B cell (primary cell): ENCODE measurements at regions not wholly inside any gene's neighbourhood (a gene's known extent, or its start where the extent isn't known, plus 50 kb on each side); places are given as distances from the start of the nearest gene placed in this dataset.

Experiments
- ATAC-seq: fragments of 200-7000 bp; cut with Tn5 transposase; one replicate; pipeline ENCODE4 v1.10.0; 2021; ENCODE audit warnings: low read depth, mild to moderate bottlenecking, moderate number of reproducible peaks, moderate library complexity
- CTCF ChIA-PET: fragments of 350-600 bp; sonication (Branson Sonifier 250); formaldehyde crosslinking; loops from one replicate; lab custom pipeline; 2021; ENCODE audit warnings: antibody characterized with exemption, inconsistent platforms; lab: Charles Lee
- POLR2A ChIA-PET: fragments of 350-600 bp; sonication (Branson Sonifier 250); formaldehyde crosslinking; loops from one replicate; lab custom pipeline; 2021; ENCODE audit warnings: antibody characterized with exemption; lab: Charles Lee
- DNase-seq: peaks from one replicate; pipeline ENCODE4 v3.0.0; 2013
- H2AFZ ChIP-seq: 2 replicates; pipeline ENCODE4 v1.6.1; 2012; ENCODE audit warnings: mild to moderate bottlenecking, low read depth, low read length; ENCODE audit not compliant: insufficient read depth, poor library complexity, severe bottlenecking
- H3K27ac ChIP-seq, 2 donors: 1 replicate in 1 of 2; 2 replicates in 1 of 2; pipeline ENCODE4 v1.5.1; 2012 to 2013; ENCODE audit warnings: low read length in 2 of 2, mild to moderate bottlenecking in 2 of 2, moderate library complexity in 1 of 2
- H3K27me3 ChIP-seq, 4 experiments: fragments of 200-600 bp in 1 of 4; sonication (generic) in 1 of 4; replicated peaks in 1 of 4; 1 replicate in 2 of 4; 2 replicates in 2 of 4; pipeline versions ENCODE4 v1.6.1 to v1.7.0; 2013 to 2016; ENCODE audit warnings: low read length in 3 of 4, mild to moderate bottlenecking in 2 of 4, mixed read lengths in 1 of 4, moderate library complexity in 1 of 4; ENCODE audit not compliant: insufficient read depth in 4 of 4, control insufficient read depth in 3 of 4; ENCODE audit errors: control extremely low read depth in 1 of 4
- H3K36me3 ChIP-seq, 2 experiments: replicated peaks in 1 of 2; 1 replicate in 1 of 2; 2 replicates in 1 of 2; pipeline versions ENCODE4 v1.6.1 to v1.7.1; 2013; ENCODE audit warnings: low read length in 1 of 2; ENCODE audit not compliant: insufficient read depth in 2 of 2, control insufficient read depth in 1 of 2; ENCODE audit errors: control extremely low read depth in 1 of 2, extremely low read depth in 1 of 2
- H3K4me1 ChIP-seq, 2 donors: fragments of 200-600 bp in 1 of 2; sonication (generic) in 1 of 2; 1 replicate in 1 of 2; 2 replicates in 1 of 2; pipeline versions ENCODE4 v1.5.1 to v1.6.1; 2013 to 2017; ENCODE audit warnings: low read length in 2 of 2; ENCODE audit not compliant: control insufficient read depth in 2 of 2, insufficient read depth in 2 of 2
- H3K4me2 ChIP-seq: replicated peaks from 2 replicates; pipeline ENCODE3; 2012; ENCODE audit warnings: mild to moderate bottlenecking, low read depth, low read length; ENCODE audit not compliant: poor library complexity, severe bottlenecking
- H3K4me3 ChIP-seq, 5 experiments: fragments of 200-600 bp in 1 of 5; sonication (generic) in 1 of 5; 1 replicate in 3 of 5; 2 replicates in 2 of 5; pipeline versions ENCODE4 v1.5.1 to v1.7.0; 2011 to 2016; ENCODE audit warnings: low read length in 4 of 5, mild to moderate bottlenecking in 4 of 5, low read depth in 2 of 5, control low read depth in 1 of 5, moderate library complexity in 1 of 5; ENCODE audit not compliant: insufficient read depth in 1 of 5; ENCODE audit errors: control extremely low read depth in 1 of 5, extremely low read depth in 1 of 5
- H3K79me2 ChIP-seq: fragments of 200-600 bp; sonication (generic); one replicate; pipeline ENCODE4 v1.6.0; 2016; ENCODE audit warnings: low read length; ENCODE audit not compliant: control insufficient read depth, insufficient read depth
- H3K9ac ChIP-seq: fragments of 200-600 bp; sonication (generic); 2 replicates; pipeline ENCODE4 v1.6.1; 2017; ENCODE audit warnings: mild to moderate bottlenecking, low read length, moderate library complexity
- H3K9me3 ChIP-seq, 3 donors: one replicate each; pipeline versions ENCODE4 v1.6.1 to v1.7.1; 2013; ENCODE audit warnings: low read length in 2 of 3; ENCODE audit not compliant: control insufficient read depth in 2 of 3, insufficient read depth in 1 of 3; ENCODE audit errors: control extremely low read depth in 1 of 3
- H4K20me1 ChIP-seq: 2 replicates; pipeline ENCODE4 v1.6.0; 2012; ENCODE audit warnings: mild to moderate bottlenecking, low read length; ENCODE audit not compliant: insufficient read depth, control insufficient read depth, poor library complexity, severe bottlenecking
- H3K27ac Mint-ChIP-seq: one replicate; pipeline ENCODE4 v1.8.0; 2021; ENCODE audit warnings: mixed read lengths
- H3K27me3 Mint-ChIP-seq: one replicate; pipeline ENCODE4 v1.8.0; 2021; ENCODE audit warnings: mixed read lengths
- H3K4me1 Mint-ChIP-seq: one replicate; pipeline ENCODE4 v1.8.0; 2021; ENCODE audit warnings: mixed read lengths
- H3K4me3 Mint-ChIP-seq: one replicate; pipeline ENCODE4 v1.8.0; 2021; ENCODE audit warnings: mixed read lengths
- H3K9me3 Mint-ChIP-seq: one replicate; pipeline ENCODE4 v1.8.0; 2022; ENCODE audit warnings: mixed read lengths; ENCODE audit not compliant: insufficient read depth
- EZH2 ChIP-seq: IDR thresholded peaks from 2 replicates; pipeline ENCODE4 v1.6.1; 2012; ENCODE audit warnings: borderline replicate concordance, low read depth, mild to moderate bottlenecking, moderate library complexity, low read length; ENCODE audit not compliant: insufficient read depth, poor library complexity, severe bottlenecking
- WGBS: methylation state at CpG from one replicate; pipeline ENCODE4 v1.1.5; 2013; ENCODE audit warnings: missing lambda C conversion rate; ENCODE audit not compliant: insufficient coverage; 5-methylcytosine and 5-hydroxymethylcytosine counted together
- intact Hi-C: fragments of 100-400 bp; cut with micrococcal nuclease; formaldehyde crosslinking; loops from one replicate; pipeline ENCODE4 v1.10.0; 2022
- TF ChIP-seq, protein P1 (sequence below): fragments of 200-600 bp; IDR thresholded peaks from one replicate; pipeline ENCODE4 v1.8.0; 2022; ENCODE audit warnings: antibody characterized with exemption, mild to moderate bottlenecking

DNA sequence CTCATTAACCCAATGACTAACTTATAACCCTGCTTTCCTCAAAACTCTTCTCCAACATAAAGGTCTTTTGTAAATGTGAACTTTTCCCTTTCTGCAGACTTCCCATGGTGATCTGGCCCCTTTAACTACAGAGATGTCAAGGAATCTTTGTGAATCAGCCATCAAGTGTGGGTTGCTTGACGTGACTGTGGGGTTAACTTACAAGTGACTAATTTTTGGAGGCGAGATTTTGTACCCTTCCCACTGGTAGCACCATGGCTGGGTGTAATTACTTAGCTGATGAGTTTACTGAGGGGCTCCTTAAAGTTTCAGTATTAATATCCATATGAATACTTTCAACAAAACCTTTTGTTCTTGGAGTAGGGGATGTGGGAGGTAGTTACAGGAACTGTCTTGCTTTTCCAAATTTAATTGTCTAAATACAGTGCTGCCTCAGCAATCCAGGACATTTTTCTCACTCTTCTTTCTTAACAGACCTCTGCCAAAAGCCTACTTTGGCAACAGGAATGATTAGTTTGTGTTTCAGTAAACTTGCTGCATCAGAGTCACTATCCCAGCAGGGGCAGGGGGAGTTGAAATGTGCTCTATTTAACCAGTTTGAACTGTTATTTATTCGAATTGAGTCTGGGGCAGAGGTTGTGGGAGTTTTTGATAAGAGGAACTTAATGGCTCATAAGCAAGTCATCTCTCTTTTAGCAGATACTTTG, 217.3 kb upstream of the FGGY start:
- no peak overlapping the region for H3K4me3 ChIP-seq
- intact Hi-C loops: loop anchor here (10.0 kb wide), 2 partner anchors 55 to 615 kb away; no protein-coding TSS in a partner anchor
- ChIA-PET POLR2A (no interaction called here), CTCF (no interaction called here)
- H4K20me1 ChIP-seq: no peaks in the 10 kb centered on the region
- no peak overlapping the region for H2AFZ ChIP-seq
- TF ChIP-seq EZH2: no peak
- TF ChIP-seq, protein P1, sequence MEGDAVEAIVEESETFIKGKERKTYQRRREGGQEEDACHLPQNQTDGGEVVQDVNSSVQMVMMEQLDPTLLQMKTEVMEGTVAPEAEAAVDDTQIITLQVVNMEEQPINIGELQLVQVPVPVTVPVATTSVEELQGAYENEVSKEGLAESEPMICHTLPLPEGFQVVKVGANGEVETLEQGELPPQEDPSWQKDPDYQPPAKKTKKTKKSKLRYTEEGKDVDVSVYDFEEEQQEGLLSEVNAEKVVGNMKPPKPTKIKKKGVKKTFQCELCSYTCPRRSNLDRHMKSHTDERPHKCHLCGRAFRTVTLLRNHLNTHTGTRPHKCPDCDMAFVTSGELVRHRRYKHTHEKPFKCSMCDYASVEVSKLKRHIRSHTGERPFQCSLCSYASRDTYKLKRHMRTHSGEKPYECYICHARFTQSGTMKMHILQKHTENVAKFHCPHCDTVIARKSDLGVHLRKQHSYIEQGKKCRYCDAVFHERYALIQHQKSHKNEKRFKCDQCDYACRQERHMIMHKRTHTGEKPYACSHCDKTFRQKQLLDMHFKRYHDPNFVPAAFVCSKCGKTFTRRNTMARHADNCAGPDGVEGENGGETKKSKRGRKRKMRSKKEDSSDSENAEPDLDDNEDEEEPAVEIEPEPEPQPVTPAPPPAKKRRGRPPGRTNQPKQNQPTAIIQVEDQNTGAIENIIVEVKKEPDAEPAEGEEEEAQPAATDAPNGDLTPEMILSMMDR: no peak
- H3K27me3 ChIP-seq: no peaks in the 10 kb centered on the region
- no peak overlapping the region for H3K4me3 Mint-ChIP-seq
- ATAC-seq (no peak), DNase-seq (no peak)
- H3K4me1 Mint-ChIP-seq: peaks cover 16% of the 10 kb centered on the region
- H3K36me3 ChIP-seq: no peaks in the 10 kb centered on the region
- no CpG with 5 or more reads among the region's 3 CpGs for WGBS
- H3K4me2 ChIP-seq: no peak overlapping the region
- no peaks in the 10 kb centered on the region for H3K9me3 Mint-ChIP-seq
- no peaks in the 10 kb centered on the region for H3K9me3 ChIP-seq
- no peak overlapping the region for H3K9ac ChIP-seq
- H3K79me2 ChIP-seq: no peaks in the 10 kb centered on the region
- no peak overlapping the region for H3K27ac Mint-ChIP-seq
- peaks cover 7 to 11% of the 10 kb centered on the region in 2 donors for H3K4me1 ChIP-seq
- no peak overlapping the region for H3K27ac ChIP-seq
- no peaks in the 10 kb centered on the region for H3K27me3 Mint-ChIP-seq

DNA sequence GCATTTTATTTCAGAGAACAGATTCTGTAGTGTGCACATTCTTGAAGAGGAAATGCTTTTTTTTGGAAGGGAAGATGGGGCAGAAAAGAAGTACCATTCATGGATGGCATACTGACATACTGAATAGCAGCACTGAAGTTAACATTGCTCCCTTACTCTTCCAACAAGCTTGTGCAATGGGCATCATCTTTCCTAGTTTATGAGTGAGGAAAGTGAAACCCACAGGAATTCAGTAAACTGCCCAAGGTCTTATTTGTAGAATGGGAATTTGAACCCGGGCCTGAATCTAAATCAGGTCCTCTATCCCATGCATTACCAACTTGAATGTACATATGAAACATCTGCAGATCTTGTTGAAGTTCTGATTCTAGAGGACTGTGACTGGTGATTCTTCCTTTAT, 215.7 kb upstream of the FGGY start:
- POLR2A ChIA-PET: no interaction called here

More for the DNA sequence above, 215.7 kb upstream of the FGGY start:
- Histone ChIP-seq H4K20me1 (no peaks in the 10 kb centered on the region), H3K9ac (no peak overlapping the region), H3K27me3 (no peaks in the 10 kb centered on the region), H3K4me1 (peaks cover 7 to 11% of the 10 kb centered on the region in 2 donors), H3K79me2 (no peaks in the 10 kb centered on the region), H3K9me3 (no peaks in the 10 kb centered on the region), H3K4me3 (no peak overlapping the region), H3K4me2 (no peak overlapping the region), H3K27ac (no peak overlapping the region), H2AFZ (no peak overlapping the region), H3K36me3 (no peaks in the 10 kb centered on the region)
- ATAC-seq (no peak), DNase-seq (no peak)
- CTCF ChIA-PET: no interaction called here
- intact Hi-C loops: no loop called here
- H3K9me3 Mint-ChIP-seq: no peaks in the 10 kb centered on the region
- no CpG with 5 or more reads among the region's 1 CpG for WGBS
- no peak overlapping the region for H3K4me3 Mint-ChIP-seq
- no peaks in the 10 kb centered on the region for H3K27me3 Mint-ChIP-seq
- TF ChIP-seq EZH2: no peak
- TF ChIP-seq, protein P1: no peak
- H3K4me1 Mint-ChIP-seq: peaks cover 17% of the 10 kb centered on the region
- no peak overlapping the region for H3K27ac Mint-ChIP-seq
